ENCODE measurements at regions not wholly inside any gene's neighbourhood (a gene's known extent, or its start where the extent isn't known, plus 50 kb on each side); places are given as distances from the start of the nearest gene placed in this dataset.

GRCh38 chr2:164285576-164285975 is 335.7 kb downstream of the GRB14 start:
- TF ChIP-seq, protein P1, sequence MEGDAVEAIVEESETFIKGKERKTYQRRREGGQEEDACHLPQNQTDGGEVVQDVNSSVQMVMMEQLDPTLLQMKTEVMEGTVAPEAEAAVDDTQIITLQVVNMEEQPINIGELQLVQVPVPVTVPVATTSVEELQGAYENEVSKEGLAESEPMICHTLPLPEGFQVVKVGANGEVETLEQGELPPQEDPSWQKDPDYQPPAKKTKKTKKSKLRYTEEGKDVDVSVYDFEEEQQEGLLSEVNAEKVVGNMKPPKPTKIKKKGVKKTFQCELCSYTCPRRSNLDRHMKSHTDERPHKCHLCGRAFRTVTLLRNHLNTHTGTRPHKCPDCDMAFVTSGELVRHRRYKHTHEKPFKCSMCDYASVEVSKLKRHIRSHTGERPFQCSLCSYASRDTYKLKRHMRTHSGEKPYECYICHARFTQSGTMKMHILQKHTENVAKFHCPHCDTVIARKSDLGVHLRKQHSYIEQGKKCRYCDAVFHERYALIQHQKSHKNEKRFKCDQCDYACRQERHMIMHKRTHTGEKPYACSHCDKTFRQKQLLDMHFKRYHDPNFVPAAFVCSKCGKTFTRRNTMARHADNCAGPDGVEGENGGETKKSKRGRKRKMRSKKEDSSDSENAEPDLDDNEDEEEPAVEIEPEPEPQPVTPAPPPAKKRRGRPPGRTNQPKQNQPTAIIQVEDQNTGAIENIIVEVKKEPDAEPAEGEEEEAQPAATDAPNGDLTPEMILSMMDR (conservative IDR thresholded peaks at IDR 0.05; ENCODE audit: low read depth) = no peak
- CTCF ChIA-PET = no interaction called here
- no peak overlapping the region for H3K27ac ChIP-seq
- no peak for DNase-seq (ENCODE audit: low spot score)
- POLR2A ChIA-PET (ENCODE audit: low non-redundant PET) = no interaction called here

DNA sequence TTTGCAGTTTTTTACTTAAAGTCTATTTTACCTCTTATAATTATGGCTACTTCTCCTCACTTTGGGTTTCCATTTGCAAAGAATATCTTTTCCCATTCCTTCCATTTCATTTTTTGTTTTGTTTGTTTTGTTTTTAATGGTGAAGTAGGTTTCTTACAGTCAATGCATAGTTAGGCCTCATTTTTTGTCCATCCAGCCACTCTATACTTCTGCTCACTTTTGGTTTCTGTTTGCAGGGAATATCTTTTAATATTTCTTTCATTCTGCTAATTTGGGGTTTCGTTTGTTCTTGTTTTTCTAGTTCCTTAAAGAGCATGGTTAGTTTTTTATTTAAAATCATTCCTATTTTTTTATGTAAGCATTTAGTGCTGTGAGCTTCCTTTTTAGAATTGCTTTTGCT is 339.4 kb downstream of the GRB14 start:
- no peak for DNase-seq (ENCODE audit: low spot score)
- H3K27ac ChIP-seq = no peak overlapping the region
- POLR2A ChIA-PET (ENCODE audit: low non-redundant PET) = no interaction called here
- CTCF ChIA-PET = interaction anchor here (0.7 kb wide), 1 partner anchor 85 kb away, joined by 3 read pairs; no protein-coding TSS in a partner anchor
- TF ChIP-seq, protein P1 (conservative IDR thresholded peaks at IDR 0.05; ENCODE audit: low read depth) = no peak

DNA sequence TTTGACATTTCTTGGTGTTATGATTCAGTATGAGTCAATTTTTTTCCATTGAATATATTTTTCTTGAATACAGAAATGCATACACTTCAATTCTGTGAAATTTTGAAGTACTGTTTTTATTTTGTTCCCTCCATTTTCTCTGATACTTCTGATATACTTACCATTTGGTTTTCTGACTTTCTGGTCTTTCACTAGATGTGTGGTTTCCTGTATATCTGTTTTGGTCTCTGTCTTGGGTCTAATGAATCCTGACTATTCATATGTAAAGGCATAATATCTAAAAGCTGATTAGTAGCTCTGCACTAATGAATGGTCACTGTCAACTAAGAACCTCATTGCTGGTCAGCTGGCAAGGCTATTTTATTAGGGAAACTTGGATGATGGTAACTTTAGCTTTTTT is 345.6 kb downstream of the GRB14 start:
- no peak for DNase-seq (ENCODE audit: low spot score)
- CTCF ChIA-PET = interaction anchor here (0.7 kb wide), 1 partner anchor 156 kb away, joined by 3 read pairs; no protein-coding TSS in a partner anchor
- no peak overlapping the region for H3K27ac ChIP-seq
- POLR2A ChIA-PET (ENCODE audit: low non-redundant PET) = no interaction called here
- TF ChIP-seq, protein P1 (conservative IDR thresholded peaks at IDR 0.05; ENCODE audit: low read depth) = no peak

DNA sequence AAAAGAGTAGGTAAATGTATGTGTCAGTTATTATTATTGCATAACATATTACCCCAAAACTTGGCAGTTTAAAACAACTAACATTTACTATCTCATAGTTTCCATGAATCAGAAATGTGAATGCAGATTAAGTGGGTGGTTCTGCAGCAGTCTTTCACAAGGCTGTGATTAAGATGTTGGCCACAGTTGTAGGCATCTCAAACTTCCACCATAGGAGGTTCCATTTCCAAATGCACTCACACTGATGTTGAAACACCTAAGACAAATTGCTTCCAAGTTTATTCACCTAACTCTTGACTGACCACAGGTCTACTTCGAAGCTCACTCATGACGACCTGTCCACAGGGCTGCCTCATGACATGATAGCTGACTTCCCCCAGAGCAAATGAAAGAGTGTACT is 360.8 kb downstream of the GRB14 start:
- TF ChIP-seq, protein P1 (conservative IDR thresholded peaks at IDR 0.05; ENCODE audit: low read depth) = no peak
- DNase-seq (ENCODE audit: low spot score) = no peak

DNA sequence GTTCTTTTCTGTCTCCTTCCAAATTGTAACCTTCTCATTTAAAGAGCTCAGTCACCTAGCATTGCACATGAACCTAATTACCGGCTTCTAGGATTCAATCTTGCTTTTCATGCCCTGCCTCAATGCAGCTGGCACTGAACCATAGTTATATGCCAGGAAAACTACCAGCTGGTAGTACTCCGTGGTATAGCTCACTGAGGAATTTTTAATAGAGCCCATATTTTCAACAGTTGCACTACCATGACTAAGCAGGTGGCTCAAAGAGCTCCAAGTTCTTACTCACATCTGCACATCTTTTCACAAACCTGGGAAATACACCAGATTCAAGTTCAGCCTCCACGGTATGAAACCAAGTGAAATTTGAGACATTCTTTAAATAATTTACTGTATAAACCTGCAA is 363.5 kb downstream of the GRB14 start:
- TF ChIP-seq, protein P1 (conservative IDR thresholded peaks at IDR 0.05; ENCODE audit: low read depth) = no peak
- ChIA-PET CTCF (no interaction called here), POLR2A (ENCODE audit: low non-redundant PET) (no interaction called here)
- DNase-seq (ENCODE audit: low spot score) = no peak
- no peak overlapping the region for H3K27ac ChIP-seq

More for the DNA sequence above, 360.8 kb downstream of the GRB14 start:
- POLR2A ChIA-PET (ENCODE audit: low non-redundant PET) = no interaction called here
- no peak overlapping the region for H3K27ac ChIP-seq
- CTCF ChIA-PET = interaction anchor here (0.6 kb wide), 1 partner anchor 146 kb away, joined by 3 read pairs; no protein-coding TSS in a partner anchor

DNA sequence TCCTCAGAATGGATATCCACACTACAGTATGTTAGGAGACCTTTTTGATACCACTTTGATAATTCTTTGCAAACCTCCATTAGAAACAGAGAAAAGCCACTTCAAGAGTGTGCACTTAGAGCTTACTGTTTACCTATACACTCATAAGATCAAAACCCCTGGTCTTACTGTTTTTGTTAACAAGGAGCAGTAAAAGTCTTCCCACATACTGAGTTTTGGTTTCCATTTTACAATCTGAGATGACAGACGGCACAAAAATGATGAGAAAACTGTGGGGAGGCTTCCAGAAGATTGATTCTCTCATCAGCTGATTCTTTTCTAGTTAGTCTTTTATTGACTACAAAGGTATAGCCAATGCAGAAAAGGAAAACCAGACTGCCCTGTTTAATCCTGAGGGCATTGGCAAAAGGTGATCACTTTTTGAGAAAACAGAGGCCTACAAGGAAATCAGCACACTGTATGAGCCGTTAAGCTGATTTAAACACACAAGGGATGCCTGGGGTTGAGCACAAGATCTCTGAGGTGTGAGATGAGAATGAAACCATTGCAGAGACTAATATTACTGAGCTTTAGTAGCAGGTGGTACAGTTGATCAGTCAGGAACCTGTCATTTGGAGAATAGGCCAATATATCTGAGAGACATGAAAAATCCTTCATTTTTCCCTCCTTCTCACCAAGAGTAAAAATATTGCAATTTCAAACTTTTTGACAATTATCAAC is 368.6 kb downstream of the GRB14 start:
- ChIA-PET CTCF (interaction anchor here (0.6 to 0.7 kb wide), 2 partner anchors 15 to 125 kb away, joined by 3 to 5 read pairs; no protein-coding TSS in a partner anchor), POLR2A (ENCODE audit: low non-redundant PET) (no interaction called here)
- H3K27ac ChIP-seq = no peak overlapping the region
- TF ChIP-seq, protein P1 (conservative IDR thresholded peaks at IDR 0.05; ENCODE audit: low read depth) = no peak
- DNase-seq (ENCODE audit: low spot score) = no peak

Measured in RWPE1 (cell line).